NCI-H2107 (cell line): ENCODE measurements at regions not wholly inside any gene's neighbourhood (a gene's known extent, or its start where the extent isn't known, plus 50 kb on each side); places are given as distances from the start of the nearest gene placed in this dataset.
"Not testable (repeated sequence)": the region's sequence is repeated elsewhere in the genome, so short reads cannot be mapped to it uniquely, and the experiment has no call there.

ENCODE experiments used
- DNase-seq: peaks from one replicate; lab custom pipeline; 2025; lab: John Stamatoyannopoulos, UW

- no peak for DNase-seq
Observed at GRCh38 chr4:59615316-59615715, 1584.8 kb upstream of the ADGRL3 start.

- DNase-seq: no peak
Observed at GRCh38 chr4:59629348-59629747, 1570.8 kb upstream of the ADGRL3 start.

GRCh38 chr4:59630235-59630634 lies 1569.9 kb upstream of the ADGRL3 start:
- no peak for DNase-seq

GRCh38 chr4:59630922-59631321 lies 1569.2 kb upstream of the ADGRL3 start:
- DNase-seq: no peak

GRCh38 chr4:59637596-59637995 lies 1562.5 kb upstream of the ADGRL3 start:
- no peak for DNase-seq

GRCh38 chr4:59643682-59644081 lies 1556.4 kb upstream of the ADGRL3 start:
- DNase-seq: no peak

GRCh38 chr4:59644765-59645164 lies 1555.4 kb upstream of the ADGRL3 start:
- no peak for DNase-seq

- DNase-seq: no peak
Observed at GRCh38 chr4:59646082-59646481, 1554.0 kb upstream of the ADGRL3 start.

- DNase-seq: no peak
Observed at GRCh38 chr4:59647011-59647410, 1553.1 kb upstream of the ADGRL3 start.

- no peak for DNase-seq
Observed at GRCh38 chr4:59647500-59647899, 1552.6 kb upstream of the ADGRL3 start.

GRCh38 chr4:59650861-59651260 lies 1549.3 kb upstream of the ADGRL3 start:
- no peak for DNase-seq

GRCh38 chr4:59655996-59656395 lies 1544.1 kb upstream of the ADGRL3 start:
- no peak for DNase-seq

- no peak for DNase-seq
Observed at GRCh38 chr4:59664771-59665170, 1535.4 kb upstream of the ADGRL3 start.

GRCh38 chr4:59666645-59667044 lies 1533.5 kb upstream of the ADGRL3 start:
- no peak for DNase-seq

- no peak for DNase-seq
Observed at GRCh38 chr4:59671037-59671436, 1529.1 kb upstream of the ADGRL3 start.

GRCh38 chr4:59676389-59676788 lies 1523.7 kb upstream of the ADGRL3 start:
- DNase-seq: no peak

GRCh38 chr4:59676992-59677391 lies 1523.1 kb upstream of the ADGRL3 start:
- not testable (repeated sequence) for DNase-seq

GRCh38 chr4:59685626-59686025 lies 1514.5 kb upstream of the ADGRL3 start:
- no peak for DNase-seq

GRCh38 chr4:59689149-59689548 lies 1511.0 kb upstream of the ADGRL3 start:
- no peak for DNase-seq

- DNase-seq: no peak
Observed at GRCh38 chr4:59695355-59696053, 1504.6 kb upstream of the ADGRL3 start.

GRCh38 chr4:59698041-59698440 lies 1502.1 kb upstream of the ADGRL3 start:
- no peak for DNase-seq

- DNase-seq: no peak
Observed at GRCh38 chr4:59700651-59701050, 1499.5 kb upstream of the ADGRL3 start.

- DNase-seq: no peak
Observed at GRCh38 chr4:59704616-59705015, 1495.5 kb upstream of the ADGRL3 start.

GRCh38 chr4:59712470-59712869 lies 1487.7 kb upstream of the ADGRL3 start:
- no peak for DNase-seq
